Activated CD4-positive, alpha-beta T cell treated with anti-CD3 and anti-CD28 coated beads for 48 hours (primary cell): ENCODE measurements at regions not wholly inside any gene's neighbourhood (a gene's known extent, or its start where the extent isn't known, plus 50 kb on each side); places are given as distances from the start of the nearest gene placed in this dataset.

ENCODE experiments used
- DNase-seq: peaks from one replicate; pipeline ENCODE4 v3.0.0-alpha.2; 2020

GRCh38 chr18:73511771-73512503, 635.7 kb downstream of the FBXO15 start:
- DNase-seq = no peak

- DNase-seq = no peak
These were observed 638.2 kb downstream of the FBXO15 start for GRCh38 chr18:73509460-73509859.

GRCh38 chr18:73503326-73503725, 635.5 kb upstream of the NETO1 start:
- DNase-seq = no peak

- DNase-seq = no peak
These were observed 620.2 kb upstream of the NETO1 start for GRCh38 chr18:73487966-73488365.

GRCh38 chr18:73485166-73485565, 617.4 kb upstream of the NETO1 start:
- no peak for DNase-seq

- no peak for DNase-seq
These were observed 615.1 kb upstream of the NETO1 start for GRCh38 chr18:73482901-73483300.

- no peak for DNase-seq
These were observed 611.7 kb upstream of the NETO1 start for GRCh38 chr18:73479477-73479876.

- DNase-seq = no peak
These were observed 610.4 kb upstream of the NETO1 start for GRCh38 chr18:73478191-73478590.

GRCh38 chr18:73476031-73476430, 608.2 kb upstream of the NETO1 start:
- no peak for DNase-seq

GRCh38 chr18:73462092-73462491, 594.3 kb upstream of the NETO1 start:
- DNase-seq = no peak

- DNase-seq = no peak
These were observed 593.9 kb upstream of the NETO1 start for GRCh38 chr18:73461780-73462059.

GRCh38 chr18:73461038-73461779, 593.4 kb upstream of the NETO1 start:
- DNase-seq = no peak

GRCh38 chr18:73458186-73458964, 590.6 kb upstream of the NETO1 start:
- DNase-seq = no peak

- no peak for DNase-seq
These were observed 588.9 kb upstream of the NETO1 start for GRCh38 chr18:73456643-73457042.

GRCh38 chr18:73452866-73453265, 585.1 kb upstream of the NETO1 start:
- DNase-seq = no peak

- DNase-seq = no peak
These were observed 578.7 kb upstream of the NETO1 start for GRCh38 chr18:73446502-73446901.

- no peak for DNase-seq
These were observed 563.8 kb upstream of the NETO1 start for GRCh38 chr18:73431620-73432019.

GRCh38 chr18:73421010-73421409, 553.2 kb upstream of the NETO1 start:
- DNase-seq = no peak

GRCh38 chr18:73419531-73419930, 551.7 kb upstream of the NETO1 start:
- no peak for DNase-seq

GRCh38 chr18:73414598-73414997, 546.8 kb upstream of the NETO1 start:
- DNase-seq = no peak

GRCh38 chr18:73414069-73414468, 546.3 kb upstream of the NETO1 start:
- DNase-seq = no peak

- DNase-seq = no peak
These were observed 541.5 kb upstream of the NETO1 start for GRCh38 chr18:73409242-73409641.

GRCh38 chr18:73408469-73408868, 540.7 kb upstream of the NETO1 start:
- no peak for DNase-seq

- no peak for DNase-seq
These were observed 539.7 kb upstream of the NETO1 start for GRCh38 chr18:73407506-73407905.
